Lung (tissue), 11 donors: ENCODE measurements at regions not wholly inside any gene's neighbourhood (a gene's known extent, or its start where the extent isn't known, plus 50 kb on each side); places are given as distances from the start of the nearest gene placed in this dataset.

Experiments
- ATAC-seq: fragments of 200-7000 bp; cut with Tn5 transposase; one replicate; pipeline ENCODE4 v1.9.1; 2020; ENCODE audit warnings: moderate number of reproducible peaks; ENCODE audit not compliant: insufficient read depth, low FRiP score
- DNase-seq, 3 donors: peaks; one replicate each; pipeline ENCODE4 v3.0.0-alpha.2; 2013 to 2017
- H3K27ac ChIP-seq, 2 donors: one replicate each; pipeline ENCODE4 v1.5.1; 2013; ENCODE audit warnings: mild to moderate bottlenecking in 2 of 2, moderate library complexity in 2 of 2, control low read depth in 1 of 2, inconsistent platforms in 1 of 2, low read depth in 1 of 2, low read length in 1 of 2
- H3K27me3 ChIP-seq, 3 donors: one replicate each; pipeline ENCODE4 v1.5.1; 2013; ENCODE audit warnings: low read length in 2 of 3; ENCODE audit not compliant: control insufficient read depth in 3 of 3, insufficient read depth in 3 of 3
- H3K36me3 ChIP-seq, 4 donors: one replicate each; pipeline ENCODE4 v1.5.1; 2013; ENCODE audit warnings: low read length in 4 of 4, mild to moderate bottlenecking in 1 of 4, moderate library complexity in 1 of 4; ENCODE audit not compliant: control insufficient read depth in 4 of 4, insufficient read depth in 4 of 4
- H3K4me1 ChIP-seq, 5 donors: one replicate each; pipeline ENCODE4 v1.5.1; 2013; ENCODE audit warnings: low read length in 5 of 5, mild to moderate bottlenecking in 2 of 5, moderate library complexity in 1 of 5; ENCODE audit not compliant: control insufficient read depth in 5 of 5, insufficient read depth in 5 of 5
- H3K4me3 ChIP-seq: one replicate; pipeline ENCODE4 v1.5.1; 2013; ENCODE audit warnings: mild to moderate bottlenecking, control low read depth, moderate library complexity
- H3K9ac ChIP-seq, 2 donors: one replicate each; pipeline ENCODE4 v1.5.1; 2013; ENCODE audit warnings: low read length in 2 of 2, control low read depth in 1 of 2; ENCODE audit not compliant: insufficient read depth in 1 of 2
- H3K9me3 ChIP-seq, 4 donors: one replicate each; pipeline ENCODE4 v1.5.1; 2013; ENCODE audit warnings: low read length in 3 of 4, mild to moderate bottlenecking in 1 of 4, moderate library complexity in 1 of 4; ENCODE audit not compliant: control insufficient read depth in 4 of 4, insufficient read depth in 3 of 4
- WGBS, 2 donors: extraction: QIAGEN DNeasy Blood & Tissue Kit; methylation state at CpG; one replicate each; pipeline ENCODE4 v1.1.7; 2013; 5-methylcytosine and 5-hydroxymethylcytosine counted together
- TF ChIP-seq, protein P1 (sequence below): IDR thresholded peaks from 2 replicates; pipeline ENCODE4 v1.5.1; 2012; ENCODE audit warnings: mild to moderate bottlenecking; ENCODE audit errors: control extremely low read depth, extremely low read depth
- donor health status: control.
- donor health status: control.
- donor health status: Bipolar disorder and iron deficiency.
- donor health status: healthy.
- donor health status: DM: yes; HTN: yes; CAD: no.

DNA sequence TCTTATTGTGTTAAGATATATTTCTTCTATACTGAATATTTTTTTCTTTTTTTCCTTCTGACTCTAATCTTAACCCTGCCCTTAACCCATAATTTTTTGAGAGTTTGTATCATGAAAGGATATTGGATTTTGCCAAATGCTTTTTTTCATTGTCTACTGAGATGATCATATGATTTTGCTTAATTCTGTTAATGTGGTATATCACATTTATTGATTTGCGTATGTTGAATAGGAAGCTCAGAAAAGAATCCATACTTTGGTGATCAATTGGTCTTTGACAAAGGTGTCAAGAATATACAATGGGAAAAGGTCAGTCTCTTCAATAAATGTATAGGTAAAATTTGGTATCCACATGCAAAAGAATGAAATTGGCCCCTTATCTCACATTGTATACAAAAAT lies 588.8 kb upstream of the ADGRB3 start:
- H3K36me3 ChIP-seq, result no peaks in the 10 kb centered on the region
- H3K4me1 ChIP-seq, result no peaks in the 10 kb centered on the region
- no peaks in the 10 kb centered on the region for H3K9me3 ChIP-seq
- no peak overlapping the region for H3K27ac ChIP-seq
- TF ChIP-seq, protein P1, sequence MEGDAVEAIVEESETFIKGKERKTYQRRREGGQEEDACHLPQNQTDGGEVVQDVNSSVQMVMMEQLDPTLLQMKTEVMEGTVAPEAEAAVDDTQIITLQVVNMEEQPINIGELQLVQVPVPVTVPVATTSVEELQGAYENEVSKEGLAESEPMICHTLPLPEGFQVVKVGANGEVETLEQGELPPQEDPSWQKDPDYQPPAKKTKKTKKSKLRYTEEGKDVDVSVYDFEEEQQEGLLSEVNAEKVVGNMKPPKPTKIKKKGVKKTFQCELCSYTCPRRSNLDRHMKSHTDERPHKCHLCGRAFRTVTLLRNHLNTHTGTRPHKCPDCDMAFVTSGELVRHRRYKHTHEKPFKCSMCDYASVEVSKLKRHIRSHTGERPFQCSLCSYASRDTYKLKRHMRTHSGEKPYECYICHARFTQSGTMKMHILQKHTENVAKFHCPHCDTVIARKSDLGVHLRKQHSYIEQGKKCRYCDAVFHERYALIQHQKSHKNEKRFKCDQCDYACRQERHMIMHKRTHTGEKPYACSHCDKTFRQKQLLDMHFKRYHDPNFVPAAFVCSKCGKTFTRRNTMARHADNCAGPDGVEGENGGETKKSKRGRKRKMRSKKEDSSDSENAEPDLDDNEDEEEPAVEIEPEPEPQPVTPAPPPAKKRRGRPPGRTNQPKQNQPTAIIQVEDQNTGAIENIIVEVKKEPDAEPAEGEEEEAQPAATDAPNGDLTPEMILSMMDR, result no peak
- H3K9ac ChIP-seq, result no peak overlapping the region
- no peaks in the 10 kb centered on the region for H3K27me3 ChIP-seq
- no peak overlapping the region for H3K4me3 ChIP-seq
- DNase-seq (no peak), ATAC-seq (no peak)
- WGBS, 2 donors, result 94 to 100% methylated on average over 1 of the region's 1 CpG

DNA sequence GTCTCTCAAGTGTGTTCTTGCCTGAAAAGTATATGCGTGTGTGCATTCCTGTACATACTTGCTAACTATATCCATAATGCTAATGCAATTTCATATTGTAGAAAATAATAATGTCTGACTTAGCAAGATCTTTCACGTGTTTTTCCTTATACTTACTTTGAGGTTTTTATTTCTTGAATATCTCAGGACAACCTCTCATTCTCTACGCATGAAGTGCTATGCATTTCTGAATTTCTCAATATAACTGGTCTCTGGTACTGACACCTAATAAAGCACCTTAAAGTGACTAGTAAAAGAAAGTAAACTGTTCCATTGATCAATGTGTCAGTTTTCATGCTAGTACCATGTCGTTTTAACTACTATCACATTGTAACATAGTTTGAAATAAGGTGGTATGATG lies 589.9 kb upstream of the ADGRB3 start:
- Histone ChIP-seq H3K27me3 (no peaks in the 10 kb centered on the region), H3K9me3 (no peaks in the 10 kb centered on the region), H3K9ac (no peak overlapping the region), H3K36me3 (no peaks in the 10 kb centered on the region), H3K4me1 (no peaks in the 10 kb centered on the region), H3K27ac (no peak overlapping the region), H3K4me3 (no peak overlapping the region)
- 83% methylated on average over 4 of the region's 4 CpGs for WGBS, 2 donors
- DNase-seq, result no peak
- TF ChIP-seq, protein P1, result no peak
- no peak for ATAC-seq

DNA sequence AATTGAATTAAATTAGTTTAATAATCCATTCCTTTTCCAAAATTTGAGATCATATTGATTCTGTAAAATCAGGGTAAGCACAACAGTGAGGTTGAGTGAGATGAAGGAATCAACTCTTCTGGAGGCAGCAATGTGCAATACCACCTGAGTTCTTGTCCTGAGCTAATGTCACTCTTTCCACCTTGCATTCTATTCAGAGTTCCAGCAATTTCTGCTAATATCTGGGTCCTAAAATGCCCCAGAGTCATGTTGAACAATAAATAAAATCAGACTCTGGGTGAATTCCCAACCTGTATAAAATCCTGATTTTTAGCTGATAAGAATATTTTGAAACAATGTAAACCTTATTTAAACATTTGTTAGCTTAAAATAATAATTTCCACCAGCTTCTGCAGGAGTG lies 590.8 kb upstream of the ADGRB3 start:
- no peak for DNase-seq
- Histone ChIP-seq H3K4me1 (no peaks in the 10 kb centered on the region), H3K9ac (no peak overlapping the region), H3K36me3 (no peaks in the 10 kb centered on the region), H3K27ac (no peak overlapping the region), H3K27me3 (no peaks in the 10 kb centered on the region), H3K9me3 (no peaks in the 10 kb centered on the region), H3K4me3 (no peak overlapping the region)
- no peak for ATAC-seq
- TF ChIP-seq, protein P1, result no peak

DNA sequence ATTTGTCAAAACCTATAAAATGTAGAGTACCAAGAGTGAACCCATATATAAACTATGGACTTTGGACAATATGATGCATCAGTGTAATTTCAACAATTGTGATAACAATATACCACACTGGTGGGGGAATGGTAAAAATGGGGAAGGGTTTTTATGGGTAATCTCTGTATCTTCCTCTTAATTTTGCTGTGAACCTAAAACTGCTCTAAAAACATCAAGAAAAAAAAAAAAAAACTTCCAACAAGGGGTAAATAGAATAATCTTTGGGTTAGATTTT lies 592.0 kb upstream of the ADGRB3 start:
- no peak overlapping the region for H3K4me3 ChIP-seq
- H3K9ac ChIP-seq, result no peak overlapping the region
- no peaks in the 10 kb centered on the region for H3K27me3 ChIP-seq
- DNase-seq, result no peak
- TF ChIP-seq, protein P1, result no peak
- no peaks in the 10 kb centered on the region for H3K9me3 ChIP-seq
- no peaks in the 10 kb centered on the region for H3K36me3 ChIP-seq
- H3K4me1 ChIP-seq, result no peaks in the 10 kb centered on the region
- ATAC-seq, result no peak
- H3K27ac ChIP-seq, result no peak overlapping the region
